GM12875 (cell line): ENCODE measurements at regions not wholly inside any gene's neighbourhood (a gene's known extent, or its start where the extent isn't known, plus 50 kb on each side); places are given as distances from the start of the nearest gene placed in this dataset.

Experiments
- H3K4me3 ChIP-seq: one replicate; pipeline ENCODE4 v1.5.1; 2011; ENCODE audit warnings: low read depth, low read length, control low read depth
- CTCF ChIP-seq: IDR thresholded peaks from 2 replicates; pipeline ENCODE4 v1.5.1; 2011; ENCODE audit warnings: low read depth, mild to moderate bottlenecking, control low read depth, inconsistent platforms, low read length, moderate library complexity, borderline replicate concordance; ENCODE audit not compliant: insufficient read depth

DNA sequence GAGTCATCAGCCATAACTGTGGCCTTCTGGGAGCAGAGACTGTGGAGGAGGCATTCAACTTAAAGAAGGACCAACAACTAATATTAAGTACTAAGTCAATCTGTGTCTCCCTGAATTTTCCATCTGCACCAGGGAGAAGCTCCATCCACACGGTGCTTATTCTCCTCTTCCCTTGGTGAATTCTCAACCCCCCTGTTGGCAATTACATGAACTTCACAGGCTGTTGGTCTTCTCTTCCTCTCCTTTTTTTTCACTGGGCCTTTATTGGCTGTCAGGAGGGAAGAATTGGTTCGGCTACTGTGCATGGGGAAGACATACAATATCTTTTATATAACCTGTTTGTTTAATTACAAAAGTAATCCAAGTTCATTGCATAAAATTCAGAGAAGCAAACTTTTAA is 152.8 kb upstream of the IRX6 start:
- H3K4me3 ChIP-seq: no peak overlapping the region
- no peak for TF ChIP-seq CTCF

- no peak overlapping the region for H3K4me3 ChIP-seq
- no peak for TF ChIP-seq CTCF
Measured at GRCh38 chr16:55175389-55175788, 148.6 kb upstream of the IRX6 start.

DNA sequence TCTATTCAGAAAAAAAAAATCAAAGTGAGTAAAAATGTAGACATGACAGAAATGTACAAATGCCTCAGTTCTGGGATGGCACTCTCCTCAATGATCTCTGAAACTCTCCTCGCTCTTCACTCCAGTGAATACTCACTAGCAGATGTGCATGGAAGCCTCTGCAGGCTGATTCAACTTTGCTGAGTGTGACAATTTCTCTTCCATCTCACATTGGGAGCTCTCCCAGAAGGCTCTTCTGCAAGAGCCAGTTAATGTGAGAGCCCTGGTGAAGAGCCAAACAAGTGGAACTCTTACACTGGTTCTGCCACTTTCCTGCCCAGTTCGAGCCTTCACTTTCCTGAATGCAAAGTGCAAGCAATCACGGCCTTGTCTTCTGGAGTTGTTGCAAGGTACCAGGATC is 147.1 kb upstream of the IRX6 start:
- no peak overlapping the region for H3K4me3 ChIP-seq
- no peak for TF ChIP-seq CTCF

GRCh38 chr16:55179411-55179810 is 144.6 kb upstream of the IRX6 start:
- H3K4me3 ChIP-seq: no peak overlapping the region
- no peak for TF ChIP-seq CTCF

DNA sequence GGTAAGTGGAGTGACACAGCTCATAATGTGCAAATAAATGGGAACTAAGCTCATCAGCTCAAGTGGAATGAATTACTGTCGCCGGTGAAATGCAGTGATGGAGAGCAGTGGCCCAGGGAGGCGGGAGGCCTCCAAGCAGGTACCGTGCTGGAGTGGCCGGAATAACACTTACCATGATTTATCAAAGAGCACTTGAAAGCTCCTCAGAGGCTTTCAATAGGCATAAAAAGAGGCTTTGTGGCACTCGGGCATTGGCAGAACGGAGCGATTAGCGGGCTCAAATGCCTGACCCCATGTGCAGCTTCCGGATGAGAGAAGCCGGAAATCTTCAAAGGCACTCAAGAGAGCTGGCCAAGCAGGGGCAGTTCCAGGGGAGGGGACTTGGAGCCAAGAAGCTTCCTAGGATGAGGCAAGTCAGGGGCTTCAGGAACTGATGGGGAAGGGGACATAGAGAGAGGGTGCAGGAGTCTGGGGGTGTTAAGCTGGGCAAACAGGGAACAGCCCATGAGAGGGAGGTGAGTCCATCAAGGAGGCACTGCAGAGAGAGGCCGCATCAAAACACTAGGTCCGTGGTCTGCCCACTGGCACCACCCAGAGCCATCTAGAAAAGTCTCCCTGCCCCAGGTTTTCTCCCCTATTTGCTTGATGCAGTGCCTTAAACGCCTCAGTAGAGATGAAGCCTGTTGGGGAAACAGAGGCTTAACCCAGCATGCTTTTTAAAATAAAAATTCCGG is 144.0 kb upstream of the IRX6 start:
- no peak overlapping the region for H3K4me3 ChIP-seq
- TF ChIP-seq CTCF: no peak

DNA sequence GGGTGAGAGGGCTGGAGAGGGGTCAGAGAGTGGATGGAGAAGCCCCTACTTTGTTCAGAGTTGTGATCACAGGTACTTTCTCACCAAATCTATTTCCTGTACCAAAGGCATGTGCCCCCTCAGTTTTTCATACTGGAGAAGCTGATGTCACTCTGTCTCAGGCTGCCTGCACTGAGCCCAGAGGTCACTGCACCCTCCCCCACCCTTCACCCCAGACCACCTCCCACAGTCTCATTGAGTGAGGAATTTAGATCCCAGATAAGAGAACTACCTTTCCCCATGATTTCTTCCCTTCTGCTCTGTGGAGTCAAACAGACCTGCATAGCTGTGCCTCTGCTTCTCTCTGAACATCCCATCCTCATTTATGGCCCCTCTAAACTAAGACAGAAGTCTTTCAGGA is 140.0 kb upstream of the IRX6 start:
- TF ChIP-seq CTCF: no peak
- no peak overlapping the region for H3K4me3 ChIP-seq

GRCh38 chr16:55184619-55185018 is 139.4 kb upstream of the IRX6 start:
- no peak overlapping the region for H3K4me3 ChIP-seq
- no peak for TF ChIP-seq CTCF
